Mesenteric fat pad (tissue), 1 donor: ENCODE measurements at regions not wholly inside any gene's neighbourhood (a gene's known extent, or its start where the extent isn't known, plus 50 kb on each side); places are given as distances from the start of the nearest gene placed in this dataset.

ENCODE experiments used
- DNase-seq: peaks from one replicate; pipeline ENCODE4 v3.0.0-alpha.2; 2020; ENCODE audit warnings: low spot score
- donor health status: DM: yes; HTN: yes; CAD: no.

DNA sequence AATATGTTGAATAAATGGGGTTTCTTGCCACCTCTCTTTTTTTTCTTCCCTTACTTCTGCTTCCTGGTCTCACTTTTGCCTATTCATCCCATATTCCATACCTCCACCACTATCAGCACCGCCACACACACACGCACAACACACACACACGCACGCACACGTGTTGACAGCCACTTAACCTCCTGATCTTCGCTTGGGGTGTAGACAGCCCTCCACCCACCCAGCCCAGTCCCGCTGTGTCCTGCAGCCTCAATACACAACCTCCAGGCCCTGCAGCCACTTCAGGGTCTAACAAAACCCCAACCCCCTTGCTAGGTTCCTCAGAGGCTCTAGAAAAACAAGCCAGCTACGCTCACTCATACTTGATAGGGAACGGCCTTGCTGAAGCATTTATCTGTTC is 72.3 kb downstream of the LINC00237 start:
- DNase-seq, result no peak

DNA sequence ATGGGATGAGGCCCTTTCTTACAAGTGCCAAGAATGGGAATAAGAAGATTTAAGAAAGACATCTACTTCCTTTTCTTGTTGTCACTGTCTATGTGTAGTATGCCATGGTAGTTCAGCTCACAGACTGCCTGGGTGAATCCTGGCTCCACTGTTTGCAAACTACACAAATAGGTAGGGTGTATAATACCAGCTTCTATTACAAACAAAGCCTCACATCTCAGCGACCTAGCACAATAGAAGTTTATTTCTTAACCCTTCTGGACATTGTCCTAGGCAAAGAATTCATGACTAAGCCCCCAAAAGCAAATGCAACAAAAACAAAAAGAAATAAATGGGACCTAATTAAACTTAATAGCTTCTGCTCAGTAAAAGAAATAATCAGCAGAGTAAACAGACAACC is 74.5 kb downstream of the LINC00237 start:
- DNase-seq, result no peak

GRCh38 chr20:21029341-21029740 is 76.8 kb downstream of the LINC00237 start:
- no peak for DNase-seq

GRCh38 chr20:21028921-21029320 is 77.2 kb downstream of the LINC00237 start:
- DNase-seq, result no peak

DNA sequence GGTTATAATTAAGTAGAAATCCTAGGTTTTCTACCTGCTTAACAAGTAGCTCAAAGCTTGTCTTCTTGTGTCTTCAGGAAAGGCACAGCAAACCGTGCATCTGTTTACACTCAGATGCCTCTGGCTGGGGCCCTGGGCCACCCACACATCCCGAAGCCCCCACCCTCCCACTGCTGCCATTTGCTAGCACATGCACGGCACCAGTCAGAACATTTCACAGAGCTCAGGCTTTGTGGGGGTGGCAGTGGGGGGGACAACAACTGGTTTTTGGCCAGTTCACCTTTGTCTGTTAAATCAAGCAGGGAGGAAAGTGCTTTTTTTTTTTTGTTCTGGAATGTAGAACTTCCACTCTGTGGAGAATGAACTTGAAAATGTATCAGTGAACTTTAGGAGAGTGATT is 77.7 kb downstream of the LINC00237 start:
- no peak for DNase-seq

GRCh38 chr20:21027569-21027968 is 78.6 kb downstream of the LINC00237 start:
- DNase-seq, result no peak

DNA sequence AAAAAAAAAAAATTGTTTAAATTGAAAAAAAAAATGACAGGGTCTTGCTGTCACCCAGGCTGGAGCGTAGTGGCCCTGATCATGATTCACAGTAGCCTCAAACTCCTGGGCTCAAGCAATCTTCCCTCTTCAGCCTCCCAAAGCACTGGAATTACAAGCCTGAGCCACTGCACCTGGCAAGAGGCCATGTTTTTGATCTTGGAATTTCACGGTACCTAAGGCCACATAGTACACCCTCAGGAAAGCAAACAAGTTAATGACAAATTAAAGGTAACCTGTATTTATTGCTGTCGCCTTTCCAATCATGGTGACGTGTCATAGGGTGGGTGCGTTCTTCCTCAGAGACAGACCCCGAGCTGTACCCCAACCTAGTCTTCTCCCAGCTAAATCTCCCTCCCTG is 79.2 kb downstream of the LINC00237 start:
- no peak for DNase-seq

DNA sequence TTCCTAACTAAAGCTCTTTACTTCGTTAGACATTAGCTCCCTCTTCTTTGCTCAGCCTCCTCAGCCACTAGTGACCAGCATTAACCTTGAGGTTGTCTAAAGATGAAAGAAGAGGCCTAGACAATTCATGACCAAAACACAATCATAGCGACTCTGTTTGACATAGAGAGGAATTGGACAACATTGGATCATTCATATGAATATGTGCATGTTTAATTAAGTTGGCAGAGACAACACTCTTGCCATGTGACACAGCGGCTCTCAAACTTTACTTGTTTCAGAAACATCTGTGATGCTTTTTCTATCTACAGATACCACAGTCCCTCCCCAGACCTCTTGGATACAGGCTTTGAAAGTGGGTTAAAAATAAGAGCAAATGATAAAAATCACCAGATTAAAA is 81.7 kb downstream of the LINC00237 start:
- DNase-seq, result no peak

- no peak for DNase-seq
Measured at GRCh38 chr20:21022925-21023324, 83.2 kb downstream of the LINC00237 start.

DNA sequence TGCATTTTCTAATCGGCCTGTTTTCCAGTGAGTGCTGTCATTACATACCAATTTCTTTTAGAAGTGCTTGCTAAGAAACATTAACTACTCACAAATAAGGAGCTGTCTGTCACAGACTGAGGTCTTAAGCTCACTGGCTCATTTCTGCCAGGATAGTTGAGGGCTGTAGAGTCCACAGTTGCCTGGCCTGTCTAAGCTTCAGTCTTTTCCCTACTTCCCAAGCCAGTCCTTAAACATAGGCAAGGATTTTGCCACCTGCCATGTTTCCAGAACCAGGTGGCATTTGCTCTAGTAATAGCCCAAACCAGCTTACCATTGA is 84.7 kb downstream of the LINC00237 start:
- DNase-seq, result no peak

DNA sequence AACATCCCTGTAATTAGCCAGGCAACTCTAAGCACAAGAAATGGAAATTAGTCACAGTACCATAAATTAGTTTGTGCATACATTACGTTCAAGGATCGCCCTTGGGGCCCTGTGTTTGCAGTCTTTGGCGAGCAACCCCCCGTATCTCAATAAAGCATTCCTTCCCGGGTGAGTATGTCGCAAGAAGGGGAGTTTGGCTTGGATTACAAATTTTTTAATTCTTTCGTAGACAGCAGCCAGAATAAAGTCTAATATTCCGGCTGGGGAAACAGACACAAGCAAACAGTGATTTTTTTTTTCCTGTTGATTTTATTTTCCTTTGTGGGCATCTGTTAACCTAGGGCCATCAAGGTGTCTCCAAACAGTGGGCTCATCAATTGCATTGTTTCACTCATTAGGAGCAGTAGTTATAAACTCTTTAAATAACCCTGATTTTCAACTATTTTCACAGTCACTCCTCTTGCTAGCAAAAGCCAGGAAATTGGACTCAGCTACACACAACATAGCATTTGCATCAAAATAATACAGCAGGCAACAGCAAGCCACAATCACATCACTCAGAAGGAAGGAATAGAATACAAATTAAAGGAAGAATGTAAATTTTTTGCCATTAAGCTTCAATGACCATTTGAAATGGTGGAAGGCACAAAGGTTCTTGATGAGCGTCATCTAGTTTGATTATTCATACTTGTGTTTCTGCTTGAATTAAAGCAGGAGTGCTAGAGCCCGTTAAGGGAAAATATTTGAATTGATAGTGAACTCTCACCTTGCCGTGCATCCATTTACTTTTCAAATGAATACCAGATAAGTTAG is 85.3 kb downstream of the LINC00237 start:
- DNase-seq, result no peak

DNA sequence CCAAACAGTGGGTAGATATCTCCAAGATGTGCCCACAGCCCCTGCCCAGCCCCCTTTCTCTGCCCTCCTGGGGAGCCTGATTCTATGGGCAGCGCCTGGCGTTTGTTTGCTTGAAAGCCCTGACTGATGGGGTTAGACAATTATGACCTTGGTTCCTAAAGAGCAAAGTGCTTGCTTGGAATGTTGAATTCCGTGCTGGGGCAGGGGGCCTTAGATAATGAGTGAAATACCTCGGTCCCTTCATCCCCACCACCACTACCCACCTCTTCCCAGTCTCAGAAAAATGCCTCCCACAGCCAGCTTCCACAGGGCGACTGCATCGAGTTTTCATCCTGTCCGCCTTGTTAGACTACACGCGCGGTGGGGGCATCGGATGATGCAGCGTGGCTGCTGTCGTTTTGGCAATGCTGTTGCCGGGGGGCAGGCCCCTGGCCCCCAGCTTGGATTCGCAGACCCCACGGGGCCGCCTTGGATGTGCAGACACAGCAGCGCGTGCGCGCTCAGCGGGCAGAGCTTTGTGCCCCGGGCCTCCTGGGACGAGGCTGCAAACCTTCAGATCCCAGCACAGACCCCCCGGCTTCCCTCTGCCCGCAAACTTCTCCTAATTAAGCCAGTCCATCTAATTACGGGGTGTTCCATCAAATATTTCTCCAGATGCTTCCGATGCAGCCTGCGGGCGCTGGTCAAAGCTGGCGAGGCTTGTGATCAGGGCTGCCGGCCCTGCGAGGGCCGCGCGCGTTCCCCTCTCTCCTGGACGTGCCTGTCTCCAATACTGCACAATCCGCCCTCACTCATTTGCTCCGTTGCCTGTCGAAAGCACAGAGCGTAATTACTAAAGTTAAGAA is 86.1 kb downstream of the LINC00237 start:
- DNase-seq, result no peak

GRCh38 chr20:21019468-21019813 is 86.7 kb downstream of the LINC00237 start:
- no peak for DNase-seq

DNA sequence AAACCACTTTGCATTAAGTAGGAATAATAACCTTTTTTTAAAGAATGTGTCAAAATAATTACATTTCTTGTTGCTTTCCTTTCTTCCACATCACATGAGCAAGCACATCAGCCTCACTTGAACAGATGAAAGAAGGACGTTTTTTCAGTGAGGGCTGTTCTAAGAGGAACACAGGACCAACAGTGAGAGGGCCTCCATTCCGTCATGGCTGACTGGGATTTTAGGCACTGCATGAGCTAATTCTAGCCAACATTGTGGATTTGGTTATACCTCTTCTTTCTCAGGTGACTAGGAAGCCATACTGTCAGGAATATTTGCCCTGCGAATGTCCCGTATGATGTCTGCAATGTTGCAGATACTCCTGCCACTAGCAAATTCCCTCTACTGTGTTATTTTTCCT is 87.6 kb downstream of the LINC00237 start:
- DNase-seq, result no peak

DNA sequence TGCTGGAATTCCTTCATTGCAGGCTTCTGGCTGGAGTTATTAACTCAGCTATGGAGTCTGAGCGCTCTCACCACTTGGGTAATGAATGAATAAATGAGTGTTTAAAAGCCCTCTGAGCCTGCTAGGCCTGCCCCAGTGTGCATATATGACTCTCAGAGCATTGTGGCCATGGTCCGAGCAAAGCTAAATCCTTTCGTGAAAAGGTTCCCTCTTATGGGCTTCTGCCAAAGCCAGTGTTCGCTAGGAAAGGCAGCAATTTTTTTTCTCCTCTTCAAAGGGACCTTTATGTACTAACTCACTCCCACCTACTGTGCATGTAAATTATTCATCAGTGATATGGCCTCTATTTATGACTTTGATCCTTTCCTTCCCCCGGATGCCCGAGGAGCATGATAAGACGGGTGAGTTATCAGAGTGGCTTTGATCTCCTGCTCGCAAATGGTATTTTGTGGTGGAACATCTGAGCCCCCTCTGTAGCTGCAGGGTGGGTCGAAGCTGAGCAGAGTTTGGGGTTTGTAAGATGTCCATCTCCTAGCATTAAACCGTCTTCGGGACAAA is 88.6 kb downstream of the LINC00237 start:
- no peak for DNase-seq

DNA sequence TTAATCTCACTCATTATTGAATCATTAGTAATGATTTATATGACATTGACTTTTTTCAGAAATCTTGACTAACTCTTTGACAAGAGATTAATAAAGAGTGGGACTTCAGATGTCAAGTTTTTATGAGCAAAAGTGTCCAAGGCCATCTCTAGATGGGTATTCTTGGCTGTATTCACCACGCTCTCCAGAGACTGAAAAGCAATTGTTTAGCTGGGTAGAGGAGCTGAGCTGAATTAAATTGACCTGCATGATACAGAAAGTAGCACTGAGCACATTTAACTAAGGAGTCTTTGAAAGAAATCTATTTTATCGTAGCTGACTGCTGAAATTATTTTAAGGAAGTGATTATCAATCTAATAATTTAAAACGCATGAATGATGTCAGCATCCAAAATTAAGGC is 89.4 kb downstream of the LINC00237 start:
- DNase-seq, result no peak

- no peak for DNase-seq
Measured at GRCh38 chr20:21014528-21014927, 91.6 kb downstream of the LINC00237 start.

GRCh38 chr20:21008951-21009350 is 97.2 kb downstream of the LINC00237 start:
- DNase-seq, result no peak

GRCh38 chr20:21006611-21007010 is 99.5 kb downstream of the LINC00237 start:
- no peak for DNase-seq

DNA sequence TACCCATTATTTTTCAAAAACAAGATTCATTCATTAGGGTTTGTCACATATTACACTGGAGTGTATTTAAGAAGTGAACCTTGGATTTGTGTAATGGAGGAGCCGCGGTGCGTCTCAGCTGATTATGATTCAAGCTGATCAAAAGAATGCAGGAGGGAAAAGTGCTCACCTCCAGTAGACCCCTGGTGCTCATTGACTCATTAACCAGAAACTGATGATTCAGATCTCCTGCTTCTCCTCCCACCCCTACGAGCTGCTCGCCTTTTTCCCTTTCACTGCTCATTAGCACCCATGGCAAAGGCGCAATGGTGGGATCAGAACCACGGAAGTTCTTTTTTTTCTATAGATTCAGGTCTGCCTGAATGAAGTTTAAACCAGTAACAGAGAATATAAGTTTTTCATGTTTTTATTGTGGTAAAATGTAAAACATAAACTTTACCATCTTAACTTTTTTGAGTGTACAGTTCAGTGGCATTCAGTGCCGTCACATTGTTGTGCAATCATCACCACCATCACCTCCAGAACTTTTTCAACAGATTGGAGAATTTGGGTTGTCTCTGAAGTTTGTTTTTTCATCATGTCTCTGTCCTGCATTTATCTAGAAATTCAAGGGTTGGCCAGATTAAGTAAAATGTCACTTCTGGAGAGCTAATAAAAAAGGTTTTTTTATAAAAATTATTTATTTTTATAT is 101.6 kb downstream of the LINC00237 start:
- no peak for DNase-seq

DNA sequence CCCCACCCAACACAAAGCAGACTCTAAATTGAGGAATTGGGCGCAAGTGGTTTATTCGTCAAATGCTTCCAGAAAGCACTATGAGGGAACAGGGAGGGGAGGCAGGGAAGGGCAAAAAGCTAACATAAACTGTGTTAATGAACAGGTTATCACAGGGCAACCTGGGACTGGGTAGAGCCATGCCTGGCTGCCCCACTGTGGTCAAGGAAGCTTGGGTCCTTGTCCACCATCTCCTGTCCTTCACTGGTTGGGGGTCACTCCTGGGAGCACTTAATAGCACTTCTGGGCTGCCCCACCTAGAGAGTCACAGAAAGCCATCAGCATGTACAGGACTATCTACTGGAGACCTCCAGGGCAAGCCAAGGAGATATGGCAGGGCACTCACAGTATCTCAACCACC is 102.3 kb downstream of the LINC00237 start:
- no peak for DNase-seq

DNA sequence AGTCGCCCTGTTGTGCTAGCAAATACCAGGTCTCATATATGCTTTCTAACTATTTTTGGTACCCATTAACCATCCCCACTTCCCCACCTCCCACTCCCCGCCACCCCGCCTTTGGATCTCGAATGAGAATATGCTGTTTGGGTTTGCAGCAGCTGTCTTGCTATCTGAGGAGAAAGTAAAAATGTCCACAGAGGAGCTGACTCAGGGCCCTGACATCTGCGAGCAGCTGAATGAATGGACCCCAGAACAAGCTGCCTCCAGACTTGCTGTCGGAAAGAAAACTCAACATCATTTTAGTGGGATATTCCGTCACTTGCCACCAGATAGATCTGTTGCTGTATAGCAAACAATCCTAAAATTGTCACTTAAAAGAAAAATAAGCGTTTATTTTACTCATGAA is 103.7 kb downstream of the LINC00237 start:
- DNase-seq, result no peak
